Adrenal gland (tissue), 9 donors: ENCODE measurements at regions not wholly inside any gene's neighbourhood (a gene's known extent, or its start where the extent isn't known, plus 50 kb on each side); places are given as distances from the start of the nearest gene placed in this dataset.

Experiments used
- DNase-seq, 7 donors: peaks; one replicate each; pipeline ENCODE4 v3.0.0-alpha.2; 2019 to 2020
- H3K27ac ChIP-seq, 5 donors: fragments of 200-600 bp; sonication (generic) in 4 of 5; 1 replicate in 3 of 5; 2 replicates in 2 of 5; pipeline versions ENCODE4 v1.5.1 to v1.8.0; 2016 to 2020; ENCODE audit warnings: mild to moderate bottlenecking in 1 of 5
- H3K27me3 ChIP-seq: fragments of 200-600 bp; 2 replicates; pipeline ENCODE4 v1.8.0; 2021
- H3K36me3 ChIP-seq, 2 donors: fragments of 200-600 bp; replicated peaks in 1 of 2; 1 replicate in 1 of 2; 2 replicates in 1 of 2; pipeline versions ENCODE4 v1.5.1 to v1.8.0; 2018 to 2022
- H3K4me1 ChIP-seq, 2 donors: fragments of 200-600 bp; replicated peaks in 1 of 2; 1 replicate in 1 of 2; 2 replicates in 1 of 2; pipeline versions ENCODE4 v1.5.1 to v1.8.0; 2018 to 2021
- H3K4me3 ChIP-seq, 4 donors: fragments of 200-600 bp; sonication (generic) in 3 of 4; one replicate each; pipeline ENCODE4 v1.5.1; 2016 to 2018
- H3K9me3 ChIP-seq, 3 donors: fragments of 200-600 bp; sonication (generic) in 1 of 3; replicated peaks in 1 of 3; 1 replicate in 2 of 3; 2 replicates in 1 of 3; pipeline versions ENCODE4 v1.5.1 to v1.8.0; 2016 to 2021
- CTCF ChIP-seq, 6 experiments: fragments of 450-650 bp in 4 of 6; fragments of 200-600 bp in 2 of 6; sonication (generic) in 1 of 6; IDR thresholded peaks; 1 replicate in 5 of 6; 2 replicates in 1 of 6; pipeline versions ENCODE4 v1.5.1 to v1.8.0; 2016 to 2021; ENCODE audit warnings: antibody characterized with exemption in 6 of 6, mild to moderate bottlenecking in 2 of 6, moderate library complexity in 1 of 6
- POLR2A ChIP-seq, 2 donors: fragments of 450-650 bp; IDR thresholded peaks; one replicate each; pipeline ENCODE4 v1.6.1; 2017; ENCODE audit warnings: antibody characterized with exemption in 2 of 2, mild to moderate bottlenecking in 2 of 2, moderate library complexity in 1 of 2
- WGBS, 4 donors: extraction: QIAGEN DNeasy Blood & Tissue Kit in 2 of 4; methylation state at CpG; one replicate each; pipeline versions ENCODE4 v1.1.5 to v1.1.7; 2013 to 2017; 5-methylcytosine and 5-hydroxymethylcytosine counted together
- intact Hi-C, 2 donors: fragments of 100-400 bp; cut with DNase I; formaldehyde crosslinking; loops; one replicate each; pipeline versions ENCODE4 v1.14.1 to v1.15.0; 2022 to 2023
- donor health status: healthy with polysubstance abuse.
- donor health status: Bipolar disorder and iron deficiency.
- donor health status: DM: yes; HTN: yes; CAD: no.
- donor health status: DM: no; HTN: no; CAD: no.
- donor health status: DM: no; HTN: no; CAD: no.

GRCh38 chr2:101608408-101609310 is 88.8 kb upstream of the MAP4K4 start:
- H3K4me1 ChIP-seq = no peaks in the 10 kb centered on the region
- H3K4me3 ChIP-seq = no peak overlapping the region
- no peaks in the 10 kb centered on the region for H3K9me3 ChIP-seq
- no peak for DNase-seq
- no peaks in the 10 kb centered on the region for H3K27me3 ChIP-seq
- H3K27ac ChIP-seq = no peak overlapping the region
- WGBS, 4 donors = 78 to 83% (median 80%) methylated on average over 4 of the region's 4 CpGs
- no peaks in the 10 kb centered on the region for H3K36me3 ChIP-seq
- TF ChIP-seq CTCF (IDR thresholded peaks at IDR 0.05) (no peak), POLR2A (IDR thresholded peaks at IDR 0.05) (no peak)
- intact Hi-C loops = no loop called here

- TF ChIP-seq POLR2A (IDR thresholded peaks at IDR 0.05) = no peak
- no peak for TF ChIP-seq CTCF (IDR thresholded peaks at IDR 0.05)
- Histone ChIP-seq H3K9me3 (no peaks in the 10 kb centered on the region), H3K4me3 (no peak overlapping the region), H3K36me3 (no peaks in the 10 kb centered on the region), H3K27me3 (no peaks in the 10 kb centered on the region), H3K27ac (no peak overlapping the region), H3K4me1 (no peaks in the 10 kb centered on the region)
- intact Hi-C loops = no loop called here
- no peak for DNase-seq
- 89 to 95% (median 90%) methylated on average over 4 of the region's 4 CpGs for WGBS, 4 donors
These were observed 100.1 kb upstream of the MAP4K4 start for GRCh38 chr2:101597347-101597944.

GRCh38 chr2:101596333-101596732 is 101.2 kb upstream of the MAP4K4 start:
- no peak for TF ChIP-seq POLR2A (IDR thresholded peaks at IDR 0.05)
- TF ChIP-seq CTCF (IDR thresholded peaks at IDR 0.05) = no peak
- no peak for DNase-seq
- H3K4me1 ChIP-seq = no peaks in the 10 kb centered on the region
- H3K4me3 ChIP-seq = no peak overlapping the region
- no peaks in the 10 kb centered on the region for H3K27me3 ChIP-seq
- WGBS, 4 donors = 60 to 70% (median 67%) methylated on average over 4 of the region's 4 CpGs
- H3K27ac ChIP-seq = no peak overlapping the region
- intact Hi-C loops = no loop called here
- H3K9me3 ChIP-seq = no peaks in the 10 kb centered on the region
- no peaks in the 10 kb centered on the region for H3K36me3 ChIP-seq

- H3K9me3 ChIP-seq = no peaks in the 10 kb centered on the region
- H3K27me3 ChIP-seq = peaks cover 5% of the 10 kb centered on the region
- no peak overlapping the region for H3K27ac ChIP-seq
- intact Hi-C loops = no loop called here
- TF ChIP-seq CTCF (IDR thresholded peaks at IDR 0.05) (no peak), POLR2A (IDR thresholded peaks at IDR 0.05) (no peak)
- no peaks in the 10 kb centered on the region for H3K4me1 ChIP-seq
- no peak overlapping the region for H3K4me3 ChIP-seq
- no peaks in the 10 kb centered on the region for H3K36me3 ChIP-seq
- no peak for DNase-seq
- WGBS, 4 donors = 76 to 84% (median 80%) methylated on average over 3 of the region's 3 CpGs
These were observed 110.3 kb upstream of the MAP4K4 start for GRCh38 chr2:101587251-101587650.
